Right renal pelvis (tissue), 4 donors: ENCODE measurements at regions not wholly inside any gene's neighbourhood (a gene's known extent, or its start where the extent isn't known, plus 50 kb on each side); places are given as distances from the start of the nearest gene placed in this dataset.

ENCODE experiments used
- DNase-seq, 4 donors: peaks; one replicate each; pipeline ENCODE4 v3.0.0-alpha.2; 2013; ENCODE audit warnings: low read depth in 4 of 4, low spot score in 3 of 4, missing footprints in 1 of 4

GRCh38 chr7:42625421-42625820, 286.4 kb downstream of the C7orf25 start:
- DNase-seq, result no peak

GRCh38 chr7:42624471-42624870, 287.4 kb downstream of the C7orf25 start:
- DNase-seq, result no peak

- peak in 1 of 4 donors; percentile 28 for DNase-seq
Measured at GRCh38 chr7:42621543-42622219, 290.2 kb downstream of the C7orf25 start.

GRCh38 chr7:42618651-42619360, 293.1 kb downstream of the C7orf25 start:
- no peak for DNase-seq

GRCh38 chr7:42617806-42618457, 293.9 kb downstream of the C7orf25 start:
- peak in 1 of 4 donors; percentile 8 for DNase-seq

- no peak for DNase-seq
Measured at GRCh38 chr7:42617071-42617765, 294.7 kb downstream of the C7orf25 start.

GRCh38 chr7:42614636-42615035, 297.2 kb downstream of the C7orf25 start:
- DNase-seq, result no peak

- DNase-seq, result no peak
Measured at GRCh38 chr7:42611961-42612360, 299.9 kb downstream of the C7orf25 start.

- DNase-seq, result no peak
Measured at GRCh38 chr7:42611289-42611928, 300.5 kb downstream of the C7orf25 start.

GRCh38 chr7:42606193-42606905, 305.5 kb downstream of the C7orf25 start:
- DNase-seq, result no peak

GRCh38 chr7:42605406-42606192, 306.3 kb downstream of the C7orf25 start:
- DNase-seq, result no peak

- DNase-seq, result no peak
Measured at GRCh38 chr7:42603496-42603895, 308.4 kb downstream of the C7orf25 start.

GRCh38 chr7:42597300-42597699, 314.6 kb downstream of the C7orf25 start:
- no peak for DNase-seq

- no peak for DNase-seq
Measured at GRCh38 chr7:42596737-42597136, 315.1 kb downstream of the C7orf25 start.

- DNase-seq, result no peak
Measured at GRCh38 chr7:42593860-42594259, 318.0 kb downstream of the C7orf25 start.

GRCh38 chr7:42590771-42591310, 321.0 kb downstream of the C7orf25 start:
- no peak for DNase-seq

GRCh38 chr7:42588876-42589275, 323.0 kb downstream of the C7orf25 start:
- no peak for DNase-seq

GRCh38 chr7:42587806-42588205, 324.1 kb downstream of the C7orf25 start:
- DNase-seq, result no peak

GRCh38 chr7:42580061-42580460, 331.8 kb downstream of the C7orf25 start:
- DNase-seq, result no peak
